Kidney (tissue), 13 donors: ENCODE measurements at regions not wholly inside any gene's neighbourhood (a gene's known extent, or its start where the extent isn't known, plus 50 kb on each side); places are given as distances from the start of the nearest gene placed in this dataset.
"Not testable (repeated sequence)": the region's sequence is repeated elsewhere in the genome, so short reads cannot be mapped to it uniquely, and the experiment has no call there.

Experiments used
- DNase-seq, 5 donors: peaks; one replicate each; pipeline ENCODE4 v3.0.0-alpha.2; 2013 to 2020
- FAIRE-seq: peaks from 2 replicates; lab custom pipeline; 2012; peaks lifted over from hg19 to GRCh38; lab: Jason Lieb, UNC
- H3K27ac ChIP-seq, 2 donors: one replicate each; pipeline ENCODE4 v1.7.0; 2013; ENCODE audit warnings: low read depth in 2 of 2, low read length in 2 of 2, inconsistent platforms in 1 of 2
- H3K27me3 ChIP-seq: one replicate; pipeline ENCODE4 v1.7.1; 2013; ENCODE audit warnings: low read length, inconsistent platforms; ENCODE audit not compliant: control insufficient read depth, insufficient read depth
- H3K36me3 ChIP-seq, 3 donors: one replicate each; pipeline versions ENCODE4 v1.7.0 to v1.7.1; 2013; ENCODE audit warnings: low read length in 3 of 3, control low read depth in 1 of 3, inconsistent platforms in 1 of 3; ENCODE audit not compliant: insufficient read depth in 3 of 3, control insufficient read depth in 2 of 3
- H3K4me1 ChIP-seq, 3 donors: one replicate each; pipeline versions ENCODE4 v1.7.0 to v1.7.1; 2013; ENCODE audit warnings: low read length in 3 of 3, inconsistent platforms in 1 of 3, low read depth in 1 of 3; ENCODE audit not compliant: control insufficient read depth in 2 of 3, insufficient read depth in 2 of 3
- H3K4me3 ChIP-seq, 3 donors: one replicate each; pipeline versions ENCODE4 v1.7.0 to v1.8.1; 2013; ENCODE audit warnings: low read length in 3 of 3, control low read depth in 1 of 3, inconsistent platforms in 1 of 3
- H3K9ac ChIP-seq, 3 donors: one replicate each; pipeline versions ENCODE4 v1.7.0 to v1.7.1; 2013; ENCODE audit warnings: low read length in 3 of 3, control low read depth in 1 of 3, inconsistent platforms in 1 of 3
- H3K9me3 ChIP-seq, 3 donors: one replicate each; pipeline versions ENCODE4 v1.7.0 to v1.7.1; 2013; ENCODE audit warnings: low read length in 3 of 3, control low read depth in 1 of 3, inconsistent platforms in 1 of 3; ENCODE audit not compliant: control insufficient read depth in 2 of 3, insufficient read depth in 1 of 3
- CTCF ChIP-seq: IDR thresholded peaks from 3 replicates; pipeline ENCODE4 v1.5.1; 2012; ENCODE audit warnings: mild to moderate bottlenecking, moderate library complexity, borderline replicate concordance; ENCODE audit not compliant: insufficient read depth; ENCODE audit errors: extremely low read depth
- intact Hi-C: fragments of 100-400 bp; cut with DNase I; formaldehyde crosslinking; loops from one replicate; pipeline ENCODE4 v1.11.1; 2022
- donor health status: control.
- donor health status: control.
- donor health status: control.
- donor health status: control.
- donor health status: control.
- donor health status: DM: yes; HTN: yes; CAD: no.
- donor health status: Normal renal cell carcinoma (clear cell type).

- no peaks in the 10 kb centered on the region for H3K36me3 ChIP-seq
- no peak overlapping the region for H3K9ac ChIP-seq
- H3K9me3 ChIP-seq = no peaks in the 10 kb centered on the region
- no peaks in the 10 kb centered on the region for H3K4me1 ChIP-seq
- H3K4me3 ChIP-seq = no peak overlapping the region
- FAIRE-seq (no peak), DNase-seq (no peak)
- TF ChIP-seq CTCF = no peak
- H3K27me3 ChIP-seq = no peaks in the 10 kb centered on the region
- H3K27ac ChIP-seq = no peak overlapping the region
- intact Hi-C loops = no loop called here
These were observed 72.1 kb upstream of the LMNTD1 start for GRCh38 chr12:25625146-25625545.

GRCh38 chr12:25629341-25629740, 76.3 kb upstream of the LMNTD1 start:
- H3K36me3 ChIP-seq = no peaks in the 10 kb centered on the region
- H3K9ac ChIP-seq = no peak overlapping the region
- H3K9me3 ChIP-seq = no peaks in the 10 kb centered on the region
- DNase-seq (no peak), FAIRE-seq (no peak)
- no peaks in the 10 kb centered on the region for H3K4me1 ChIP-seq
- no peak for TF ChIP-seq CTCF
- no peak overlapping the region for H3K4me3 ChIP-seq
- no peak overlapping the region for H3K27ac ChIP-seq
- intact Hi-C loops = no loop called here
- H3K27me3 ChIP-seq = no peaks in the 10 kb centered on the region

GRCh38 chr12:25630735-25631515, 77.8 kb upstream of the LMNTD1 start:
- DNase-seq, intact Hi-C loops, H3K27ac ChIP-seq, H3K4me3 ChIP-seq, H3K4me1 ChIP-seq, H3K9ac ChIP-seq, H3K9me3 ChIP-seq, H3K36me3 ChIP-seq, FAIRE-seq, H3K27me3 ChIP-seq: not testable (repeated sequence)

- H3K9me3 ChIP-seq, FAIRE-seq, intact Hi-C loops: not testable (repeated sequence)
These were observed 80.1 kb upstream of the LMNTD1 start for GRCh38 chr12:25633149-25633548.

More at GRCh38 chr12:25633149-25633548, 80.1 kb upstream of the LMNTD1 start:
- not testable (repeated sequence) for DNase-seq, H3K36me3 ChIP-seq, H3K27me3 ChIP-seq, H3K9ac ChIP-seq, H3K4me3 ChIP-seq, H3K4me1 ChIP-seq, H3K27ac ChIP-seq
